Immature natural killer cell (primary cell): ENCODE measurements at regions not wholly inside any gene's neighbourhood (a gene's known extent, or its start where the extent isn't known, plus 50 kb on each side); places are given as distances from the start of the nearest gene placed in this dataset.
"Not testable (repeated sequence)": the region's sequence is repeated elsewhere in the genome, so short reads cannot be mapped to it uniquely, and the experiment has no call there.

Experiments
- DNase-seq, 3 donors: peaks; one replicate each; pipeline ENCODE4 v3.0.0; 2022; ENCODE audit warnings: mixed read lengths in 1 of 3
- H3K27ac Mint-ChIP-seq, 6 donors: one replicate each; pipeline ENCODE4 v1.8.0; 2020; ENCODE audit warnings: mixed read lengths in 6 of 6, mild to moderate bottlenecking in 5 of 6, inconsistent platforms in 4 of 6, moderate library complexity in 3 of 6
- H3K27me3 Mint-ChIP-seq, 3 donors: one replicate each; pipeline ENCODE4 v1.8.0; 2020 to 2021; ENCODE audit warnings: low read depth in 3 of 3, mild to moderate bottlenecking in 3 of 3, mixed read lengths in 3 of 3, moderate library complexity in 3 of 3, inconsistent platforms in 1 of 3
- H3K36me3 Mint-ChIP-seq, 3 donors: one replicate each; pipeline ENCODE4 v1.8.0; 2020; ENCODE audit warnings: mixed read lengths in 3 of 3, inconsistent platforms in 2 of 3, mild to moderate bottlenecking in 2 of 3
- H3K4me1 Mint-ChIP-seq, 2 donors: one replicate each; pipeline ENCODE4 v1.8.0; 2020; ENCODE audit warnings: inconsistent platforms in 2 of 2, mild to moderate bottlenecking in 2 of 2, mixed read lengths in 2 of 2, moderate library complexity in 1 of 2
- H3K4me3 Mint-ChIP-seq, 5 donors: one replicate each; pipeline ENCODE4 v1.8.0; 2020; ENCODE audit warnings: mild to moderate bottlenecking in 5 of 5, mixed read lengths in 5 of 5, inconsistent platforms in 3 of 5, moderate library complexity in 3 of 5
- H3K9me3 Mint-ChIP-seq, 6 donors: one replicate each; pipeline ENCODE4 v1.8.0; 2020; ENCODE audit warnings: mild to moderate bottlenecking in 6 of 6, mixed read lengths in 6 of 6, inconsistent platforms in 4 of 6, moderate library complexity in 3 of 6

- peaks cover 5 to 42% (median 27%) of the 10 kb centered on the region in 6 donors for H3K9me3 Mint-ChIP-seq
- H3K27ac Mint-ChIP-seq, result no peak overlapping the region
- DNase-seq, result no peak
- no peaks in the 10 kb centered on the region for H3K27me3 Mint-ChIP-seq
- no peaks in the 10 kb centered on the region for H3K4me1 Mint-ChIP-seq
- peaks cover 0 to 4% (median 0%) of the 10 kb centered on the region in 3 donors for H3K36me3 Mint-ChIP-seq
- H3K4me3 Mint-ChIP-seq, result no peak overlapping the region
Measured at GRCh38 chr4:45472490-45472889, 651.4 kb downstream of the GABRG1 start.

- H3K4me1 Mint-ChIP-seq, result no peaks in the 10 kb centered on the region
- no peak overlapping the region for H3K4me3 Mint-ChIP-seq
- H3K27me3 Mint-ChIP-seq, result no peaks in the 10 kb centered on the region
- no peak for DNase-seq
- H3K36me3 Mint-ChIP-seq, result peaks cover 0 to 4% (median 0%) of the 10 kb centered on the region in 3 donors
- no peak overlapping the region for H3K27ac Mint-ChIP-seq
- H3K9me3 Mint-ChIP-seq, result peaks cover 5 to 41% (median 24%) of the 10 kb centered on the region in 6 donors
Measured at GRCh38 chr4:45471335-45471734, 652.5 kb downstream of the GABRG1 start.

- H3K9me3 Mint-ChIP-seq, result peaks cover 2 to 30% (median 13%) of the 10 kb centered on the region in 6 donors
- H3K4me3 Mint-ChIP-seq, result no peak overlapping the region
- H3K36me3 Mint-ChIP-seq, result no peaks in the 10 kb centered on the region
- DNase-seq, result no peak
- H3K27ac Mint-ChIP-seq, result no peak overlapping the region
- no peaks in the 10 kb centered on the region for H3K4me1 Mint-ChIP-seq
- no peaks in the 10 kb centered on the region for H3K27me3 Mint-ChIP-seq
Measured at GRCh38 chr4:45467157-45467556, 656.7 kb downstream of the GABRG1 start.

GRCh38 chr4:45460157-45460556, 663.7 kb downstream of the GABRG1 start:
- H3K36me3 Mint-ChIP-seq, H3K4me3 Mint-ChIP-seq, H3K27me3 Mint-ChIP-seq, H3K27ac Mint-ChIP-seq, DNase-seq, H3K4me1 Mint-ChIP-seq: not testable (repeated sequence)
- peaks cover 10 to 20% (median 15%) of the 10 kb centered on the region in 6 donors for H3K9me3 Mint-ChIP-seq

- no peak for DNase-seq
- Mint-ChIP-seq H3K4me3 (no peak overlapping the region), H3K9me3 (peaks cover 8 to 29% (median 18%) of the 10 kb centered on the region in 6 donors), H3K27me3 (peaks cover 0 to 1% (median 0%) of the 10 kb centered on the region in 3 donors), H3K27ac (no peak overlapping the region), H3K4me1 (no peaks in the 10 kb centered on the region), H3K36me3 (no peaks in the 10 kb centered on the region)
Measured at GRCh38 chr4:45455217-45455616, 668.6 kb downstream of the GABRG1 start.

GRCh38 chr4:45453258-45453853, 670.5 kb downstream of the GABRG1 start:
- H3K4me3 Mint-ChIP-seq, result no peak overlapping the region
- H3K4me1 Mint-ChIP-seq, result no peaks in the 10 kb centered on the region
- peaks cover 0 to 1% (median 0%) of the 10 kb centered on the region in 3 donors for H3K27me3 Mint-ChIP-seq
- no peak for DNase-seq
- H3K9me3 Mint-ChIP-seq, result peaks cover 6 to 36% (median 21%) of the 10 kb centered on the region in 6 donors
- no peaks in the 10 kb centered on the region for H3K36me3 Mint-ChIP-seq
- H3K27ac Mint-ChIP-seq, result no peak overlapping the region

- H3K9me3 Mint-ChIP-seq, result peaks cover 0 to 32% (median 12%) of the 10 kb centered on the region in 6 donors
- no peak overlapping the region for H3K27ac Mint-ChIP-seq
- no peaks in the 10 kb centered on the region for H3K36me3 Mint-ChIP-seq
- no peaks in the 10 kb centered on the region for H3K27me3 Mint-ChIP-seq
- H3K4me1 Mint-ChIP-seq, result no peaks in the 10 kb centered on the region
- H3K4me3 Mint-ChIP-seq, result no peak overlapping the region
- no peak for DNase-seq
Measured at GRCh38 chr4:45442466-45442865, 681.4 kb downstream of the GABRG1 start.

- H3K27ac Mint-ChIP-seq, result no peak overlapping the region
- no peaks in the 10 kb centered on the region for H3K36me3 Mint-ChIP-seq
- no peak overlapping the region for H3K4me3 Mint-ChIP-seq
- H3K27me3 Mint-ChIP-seq, result no peaks in the 10 kb centered on the region
- H3K4me1 Mint-ChIP-seq, result no peaks in the 10 kb centered on the region
- peaks cover 0 to 17% (median 8%) of the 10 kb centered on the region in 6 donors for H3K9me3 Mint-ChIP-seq
- DNase-seq, result no peak
Measured at GRCh38 chr4:45438047-45438446, 685.8 kb downstream of the GABRG1 start.

- no peaks in the 10 kb centered on the region for H3K4me1 Mint-ChIP-seq
- peaks cover 1 to 15% (median 7%) of the 10 kb centered on the region in 6 donors for H3K9me3 Mint-ChIP-seq
- no peaks in the 10 kb centered on the region for H3K36me3 Mint-ChIP-seq
- no peaks in the 10 kb centered on the region for H3K27me3 Mint-ChIP-seq
- no peak overlapping the region for H3K27ac Mint-ChIP-seq
- H3K4me3 Mint-ChIP-seq, result no peak overlapping the region
- no peak for DNase-seq
Measured at GRCh38 chr4:45437381-45437780, 686.5 kb downstream of the GABRG1 start.

GRCh38 chr4:45425135-45425534, 698.7 kb downstream of the GABRG1 start:
- H3K27me3 Mint-ChIP-seq, result peaks cover 0 to 2% (median 0%) of the 10 kb centered on the region in 3 donors
- no peaks in the 10 kb centered on the region for H3K36me3 Mint-ChIP-seq
- no peak overlapping the region for H3K27ac Mint-ChIP-seq
- no peaks in the 10 kb centered on the region for H3K4me1 Mint-ChIP-seq
- peaks cover 6 to 39% (median 25%) of the 10 kb centered on the region in 6 donors for H3K9me3 Mint-ChIP-seq
- no peak overlapping the region for H3K4me3 Mint-ChIP-seq
- no peak for DNase-seq

GRCh38 chr4:45423896-45424295, 697.5 kb upstream of the GNPDA2 start:
- no peaks in the 10 kb centered on the region for H3K36me3 Mint-ChIP-seq
- peaks cover 0 to 2% (median 0%) of the 10 kb centered on the region in 3 donors for H3K27me3 Mint-ChIP-seq
- H3K9me3 Mint-ChIP-seq, result peaks cover 6 to 45% (median 28%) of the 10 kb centered on the region in 6 donors
- DNase-seq, result no peak
- no peaks in the 10 kb centered on the region for H3K4me1 Mint-ChIP-seq
- H3K27ac Mint-ChIP-seq, result no peak overlapping the region
- H3K4me3 Mint-ChIP-seq, result no peak overlapping the region

- H3K4me3 Mint-ChIP-seq, H3K4me1 Mint-ChIP-seq, DNase-seq, H3K27me3 Mint-ChIP-seq, H3K36me3 Mint-ChIP-seq, H3K27ac Mint-ChIP-seq: not testable (repeated sequence)
- H3K9me3 Mint-ChIP-seq, result peaks cover 7 to 45% (median 31%) of the 10 kb centered on the region in 6 donors
Measured at GRCh38 chr4:45420091-45420674, 693.8 kb upstream of the GNPDA2 start.

GRCh38 chr4:45410701-45411210, 684.4 kb upstream of the GNPDA2 start:
- H3K27me3 Mint-ChIP-seq, result no peaks in the 10 kb centered on the region
- peaks cover 4 to 34% (median 12%) of the 10 kb centered on the region in 6 donors for H3K9me3 Mint-ChIP-seq
- no peaks in the 10 kb centered on the region for H3K36me3 Mint-ChIP-seq
- no peak for DNase-seq
- H3K4me1 Mint-ChIP-seq, result no peaks in the 10 kb centered on the region
- H3K27ac Mint-ChIP-seq, result no peak overlapping the region
- H3K4me3 Mint-ChIP-seq, result no peak overlapping the region

GRCh38 chr4:45409536-45409935, 683.2 kb upstream of the GNPDA2 start:
- H3K4me1 Mint-ChIP-seq, result no peaks in the 10 kb centered on the region
- no peak for DNase-seq
- H3K36me3 Mint-ChIP-seq, result no peaks in the 10 kb centered on the region
- H3K4me3 Mint-ChIP-seq, result no peak overlapping the region
- H3K9me3 Mint-ChIP-seq, result peaks cover 5 to 36% (median 15%) of the 10 kb centered on the region in 6 donors
- no peaks in the 10 kb centered on the region for H3K27me3 Mint-ChIP-seq
- H3K27ac Mint-ChIP-seq, result no peak overlapping the region
